ENCODE measurements at regions not wholly inside any gene's neighbourhood (a gene's known extent, or its start where the extent isn't known, plus 50 kb on each side); places are given as distances from the start of the nearest gene placed in this dataset.

GRCh38 chr21:27421654-27422053 lies 454.8 kb upstream of the ADAMTS5 start:
- no peak for DNase-seq

GRCh38 chr21:27419153-27419552 lies 452.3 kb upstream of the ADAMTS5 start:
- no peak for DNase-seq

GRCh38 chr21:27418346-27418745 lies 451.5 kb upstream of the ADAMTS5 start:
- no peak for DNase-seq

- no peak for DNase-seq
Observed at GRCh38 chr21:27412530-27412929, 445.6 kb upstream of the ADAMTS5 start.

GRCh38 chr21:27408826-27409225 lies 441.9 kb upstream of the ADAMTS5 start:
- no peak for DNase-seq

GRCh38 chr21:27407271-27407670 lies 440.4 kb upstream of the ADAMTS5 start:
- peak; percentile 35 for DNase-seq

GRCh38 chr21:27406300-27407009 lies 439.6 kb upstream of the ADAMTS5 start:
- peak; percentile 77 for DNase-seq

GRCh38 chr21:27403011-27403410 lies 436.1 kb upstream of the ADAMTS5 start:
- DNase-seq, result no peak

GRCh38 chr21:27400045-27400444 lies 433.2 kb upstream of the ADAMTS5 start:
- no peak for DNase-seq

- no peak for DNase-seq
Observed at GRCh38 chr21:27397578-27397977, 430.7 kb upstream of the ADAMTS5 start.

GRCh38 chr21:27393726-27394125 lies 426.8 kb upstream of the ADAMTS5 start:
- DNase-seq, result no peak

GRCh38 chr21:27391990-27392389 lies 425.1 kb upstream of the ADAMTS5 start:
- no peak for DNase-seq

- DNase-seq, result no peak
Observed at GRCh38 chr21:27390384-27390783, 423.5 kb upstream of the ADAMTS5 start.

- no peak for DNase-seq
Observed at GRCh38 chr21:27388825-27389224, 421.9 kb upstream of the ADAMTS5 start.

GRCh38 chr21:27382404-27382803 lies 415.5 kb upstream of the ADAMTS5 start:
- DNase-seq, result peak; percentile 9

GRCh38 chr21:27380303-27380702 lies 413.4 kb upstream of the ADAMTS5 start:
- DNase-seq, result no peak

- no peak for DNase-seq
Observed at GRCh38 chr21:27379354-27379753, 412.5 kb upstream of the ADAMTS5 start.

GRCh38 chr21:27372381-27372780 lies 405.5 kb upstream of the ADAMTS5 start:
- DNase-seq, result no peak

GRCh38 chr21:27371975-27372331 lies 405.1 kb upstream of the ADAMTS5 start:
- DNase-seq, result no peak

- no peak for DNase-seq
Observed at GRCh38 chr21:27371115-27371974, 404.5 kb upstream of the ADAMTS5 start.

GRCh38 chr21:27369978-27370571 lies 403.2 kb upstream of the ADAMTS5 start:
- no peak for DNase-seq

- no peak for DNase-seq
Observed at GRCh38 chr21:27369234-27369633, 402.3 kb upstream of the ADAMTS5 start.

- DNase-seq, result no peak
Observed at GRCh38 chr21:27366646-27367235, 399.9 kb upstream of the ADAMTS5 start.
